Stimulated activated CD8-positive, alpha-beta memory T cell treated with anti-CD3 and anti-CD28 coated beads, Interleukin-4, amount 100 ng/mL, for 24 hours (primary cell): ENCODE measurements at regions not wholly inside any gene's neighbourhood (a gene's known extent, or its start where the extent isn't known, plus 50 kb on each side); places are given as distances from the start of the nearest gene placed in this dataset.

Experiments used
- DNase-seq: peaks from one replicate; pipeline ENCODE4 v3.0.0-alpha.2; 2020; ENCODE audit warnings: low read depth

GRCh38 chr2:64371727-64372126, 82.2 kb upstream of the LGALSL start:
- no peak for DNase-seq

- no peak for DNase-seq
Observed at GRCh38 chr2:64374686-64375085, 79.3 kb upstream of the LGALSL start.

DNA sequence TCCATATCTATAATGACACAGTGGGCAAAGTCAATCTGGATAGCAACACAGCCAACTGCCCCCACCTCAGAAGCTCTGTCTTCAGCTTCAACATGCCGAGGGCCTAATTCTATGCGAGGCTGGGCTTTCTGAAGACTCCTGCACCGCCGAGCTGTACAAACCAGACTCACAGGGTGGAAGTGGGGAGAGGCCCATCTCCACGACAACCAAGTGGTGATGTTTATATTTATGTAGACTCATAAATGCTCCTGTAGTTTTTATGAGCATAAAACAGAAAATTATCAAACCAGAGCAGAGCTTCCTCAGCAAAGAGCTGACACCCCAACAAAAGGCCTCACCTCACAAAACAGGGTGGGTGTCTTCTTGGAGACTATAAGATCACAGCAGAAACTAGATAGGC, 77.0 kb upstream of the LGALSL start:
- DNase-seq, result no peak

DNA sequence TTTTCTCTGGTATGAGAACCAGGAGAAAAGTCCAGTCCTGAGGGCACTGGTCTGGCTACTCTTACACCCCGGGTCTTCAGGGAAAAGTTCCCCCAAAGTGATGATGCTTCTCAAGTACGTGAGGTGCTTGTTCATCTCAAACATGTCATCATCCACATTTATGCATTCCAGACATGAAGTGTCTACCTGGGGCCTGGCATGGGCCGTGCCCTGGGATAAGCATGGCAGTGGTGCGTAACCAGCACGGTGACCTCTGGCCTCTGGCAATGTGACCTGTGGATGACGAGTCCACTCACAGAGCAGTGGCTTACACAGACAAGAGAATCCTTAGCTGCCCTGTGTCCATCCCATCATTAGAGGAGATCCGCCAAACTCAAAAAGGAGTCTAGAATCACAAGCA, 74.8 kb upstream of the LGALSL start:
- DNase-seq, result no peak

DNA sequence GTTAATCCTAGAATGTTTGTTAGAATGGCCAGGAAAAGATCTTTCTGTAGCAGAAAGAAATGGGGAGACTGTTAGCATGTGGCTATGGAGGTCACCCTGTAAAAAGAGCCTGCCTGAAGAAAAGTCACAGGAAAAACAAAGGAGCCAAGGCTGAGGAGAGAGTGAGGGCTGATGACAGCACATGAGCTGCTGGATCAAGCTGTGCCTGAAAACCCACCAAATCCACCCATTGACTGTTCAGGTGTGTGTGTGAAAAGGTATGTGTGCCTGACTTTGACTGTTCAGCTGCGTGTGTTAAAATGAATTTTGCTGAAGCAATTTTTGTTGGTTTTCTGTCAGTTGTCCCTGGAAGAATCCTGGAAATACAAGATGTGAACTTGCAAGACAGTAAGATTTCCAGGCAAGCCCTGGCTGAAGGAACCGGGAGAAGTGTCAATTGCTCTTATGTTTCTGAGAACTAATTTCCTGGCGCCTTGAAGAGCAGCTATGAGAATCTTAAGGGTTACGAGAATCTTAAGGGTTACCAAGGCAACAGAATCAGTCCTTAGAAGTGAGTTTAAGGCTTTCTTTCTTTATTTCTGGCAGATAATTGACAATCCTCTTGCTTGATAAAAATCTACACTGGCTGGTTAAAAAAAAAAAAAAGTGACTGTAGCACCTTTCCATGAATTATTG, 73.0 kb upstream of the LGALSL start:
- no peak for DNase-seq

GRCh38 chr2:64383016-64383591, 70.9 kb upstream of the LGALSL start:
- DNase-seq, result no peak

GRCh38 chr2:64383881-64384280, 70.1 kb upstream of the LGALSL start:
- no peak for DNase-seq

- DNase-seq, result no peak
Observed at GRCh38 chr2:64386676-64387075, 67.3 kb upstream of the LGALSL start.

DNA sequence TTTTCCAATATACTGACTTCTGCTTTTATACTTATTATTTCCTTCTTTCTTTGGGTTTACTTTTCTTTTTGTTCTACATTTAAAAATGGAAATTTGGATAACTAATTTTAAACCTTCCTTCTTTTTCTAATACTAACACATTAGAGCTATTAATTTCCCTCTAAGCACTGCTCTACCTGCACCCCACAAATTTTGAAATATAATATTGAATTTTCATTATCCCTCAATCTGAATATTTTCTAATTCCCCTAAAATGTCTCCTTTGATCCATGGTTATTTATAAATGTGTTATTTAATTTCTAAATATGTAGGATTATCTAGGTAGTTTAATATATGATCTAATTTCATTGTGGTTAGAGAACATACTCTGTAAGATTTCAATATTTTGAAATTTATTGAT, 63.4 kb upstream of the LGALSL start:
- DNase-seq, result no peak

GRCh38 chr2:64391424-64391823, 62.5 kb upstream of the LGALSL start:
- DNase-seq, result no peak

DNA sequence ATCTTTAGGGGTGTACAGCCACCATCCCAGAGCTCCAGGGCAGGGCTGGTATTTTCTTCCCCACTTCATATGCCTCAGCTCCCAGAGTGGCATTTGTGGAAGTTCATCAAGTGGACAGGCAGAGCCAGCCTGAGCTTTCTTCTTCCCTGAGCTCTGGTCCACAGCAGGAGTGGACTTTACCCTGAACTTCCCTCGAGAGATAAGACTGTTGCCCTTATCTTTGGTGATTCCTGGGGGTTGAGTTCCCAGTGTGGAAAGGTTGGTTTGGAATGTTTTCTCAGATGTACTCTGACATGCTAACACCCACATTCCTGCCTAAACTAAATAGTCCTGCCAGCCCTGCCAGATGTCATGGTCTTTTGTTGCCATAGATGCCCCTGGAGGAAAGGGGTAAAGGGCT, 62.0 kb upstream of the LGALSL start:
- DNase-seq, result no peak

- no peak for DNase-seq
Observed at GRCh38 chr2:64392529-64392928, 61.4 kb upstream of the LGALSL start.

- DNase-seq, result no peak
Observed at GRCh38 chr2:64393383-64394010, 60.5 kb upstream of the LGALSL start.

DNA sequence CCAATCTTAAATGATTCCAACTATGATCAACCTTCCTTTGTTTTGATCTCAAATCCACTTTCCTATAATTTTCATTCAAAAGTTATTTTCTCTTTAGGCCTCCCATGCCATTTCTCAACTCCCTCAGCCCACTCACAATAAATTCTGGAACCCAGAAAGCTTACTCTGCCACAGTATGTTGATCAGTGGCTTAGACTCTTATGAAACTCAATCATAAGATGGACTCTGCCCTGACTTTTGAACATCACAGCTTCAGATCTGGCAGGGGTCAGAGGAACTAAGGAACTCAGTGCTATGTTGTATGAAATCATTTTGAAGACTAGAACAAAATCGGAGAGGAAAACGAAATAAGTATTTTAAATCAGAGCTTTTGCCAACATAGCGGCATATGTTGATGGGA, 59.8 kb upstream of the LGALSL start:
- DNase-seq, result no peak

GRCh38 chr2:64396001-64396400, 58.0 kb upstream of the LGALSL start:
- no peak for DNase-seq

- no peak for DNase-seq
Observed at GRCh38 chr2:64396551-64396950, 57.4 kb upstream of the LGALSL start.

DNA sequence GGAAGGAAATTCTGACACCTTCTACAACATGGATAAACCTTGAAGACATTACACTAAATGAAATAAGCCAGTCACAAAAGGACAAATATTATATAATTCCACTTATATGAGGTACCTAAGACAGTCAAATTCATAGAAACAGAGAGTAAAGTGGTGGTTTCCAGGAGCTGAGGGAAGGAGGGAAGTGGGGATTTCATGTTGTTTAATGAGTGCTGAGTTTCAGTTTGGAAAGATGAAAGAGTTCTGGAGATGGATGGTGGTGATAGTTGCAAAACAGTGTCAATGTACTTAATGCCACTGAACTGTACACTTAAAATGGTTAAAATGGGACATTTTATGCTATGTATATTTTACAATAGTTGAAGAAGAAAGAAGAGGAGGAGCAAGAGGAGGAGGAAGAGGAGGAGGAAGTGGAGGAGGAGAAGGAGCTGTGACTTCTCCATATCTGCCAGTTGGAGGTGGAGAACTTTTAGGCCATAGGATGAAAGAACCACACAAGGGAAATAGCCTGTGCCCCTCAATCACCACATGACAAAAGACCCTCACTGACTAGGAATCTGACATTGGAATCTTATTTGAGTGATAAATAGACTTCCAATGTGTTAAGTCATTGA, 55.3 kb upstream of the LGALSL start:
- DNase-seq, result no peak

DNA sequence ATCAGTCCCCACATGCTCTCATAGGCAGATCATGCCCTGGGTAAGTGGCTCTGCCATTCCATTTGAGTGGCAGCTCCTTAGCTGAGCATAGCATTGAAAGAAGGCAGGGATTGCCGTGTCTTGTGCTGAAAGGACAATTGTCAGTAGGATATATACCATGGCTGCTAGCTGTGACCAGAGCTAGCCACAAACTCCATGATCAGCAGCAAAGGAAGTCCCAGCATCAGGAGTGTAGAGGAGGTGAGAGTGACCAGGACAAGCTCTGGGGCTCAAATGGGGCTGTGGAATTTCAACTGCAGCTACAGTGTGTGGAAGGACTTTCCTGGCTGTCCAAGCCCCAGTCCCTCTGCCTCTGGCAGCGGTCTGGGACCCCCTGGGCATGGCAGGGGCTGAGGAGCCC, 54.4 kb upstream of the LGALSL start:
- no peak for DNase-seq

DNA sequence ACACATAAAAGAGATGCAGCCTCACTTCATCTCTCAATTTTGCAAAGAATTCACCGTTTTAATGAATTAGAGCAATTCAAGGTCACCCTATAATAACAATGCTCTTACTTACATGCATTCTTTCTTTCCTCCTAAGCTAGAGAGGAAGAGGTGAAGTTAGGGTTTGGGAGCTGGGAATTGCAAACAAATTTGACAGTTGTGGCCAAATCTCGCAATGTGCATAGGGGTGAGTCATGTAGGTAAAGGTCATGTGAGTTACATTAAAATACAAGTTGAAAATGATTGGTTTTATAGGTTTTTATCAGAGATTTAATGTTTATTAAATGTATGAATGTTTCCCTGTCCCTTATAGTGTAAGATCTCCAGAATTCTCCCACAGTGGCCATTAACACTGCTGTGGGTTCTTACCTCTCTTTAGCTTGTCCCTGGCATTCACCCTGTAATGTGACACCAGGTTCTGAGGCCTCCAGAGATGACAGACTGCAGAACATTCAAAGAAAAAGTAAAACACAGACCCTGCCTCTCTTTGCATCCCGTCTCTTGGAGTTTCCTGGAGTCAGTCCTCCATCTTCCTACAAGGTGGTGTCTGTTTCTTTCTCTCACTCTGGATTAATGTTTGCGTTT, 53.7 kb upstream of the LGALSL start:
- no peak for DNase-seq

GRCh38 chr2:64400733-64401528, 53.0 kb upstream of the LGALSL start:
- no peak for DNase-seq

DNA sequence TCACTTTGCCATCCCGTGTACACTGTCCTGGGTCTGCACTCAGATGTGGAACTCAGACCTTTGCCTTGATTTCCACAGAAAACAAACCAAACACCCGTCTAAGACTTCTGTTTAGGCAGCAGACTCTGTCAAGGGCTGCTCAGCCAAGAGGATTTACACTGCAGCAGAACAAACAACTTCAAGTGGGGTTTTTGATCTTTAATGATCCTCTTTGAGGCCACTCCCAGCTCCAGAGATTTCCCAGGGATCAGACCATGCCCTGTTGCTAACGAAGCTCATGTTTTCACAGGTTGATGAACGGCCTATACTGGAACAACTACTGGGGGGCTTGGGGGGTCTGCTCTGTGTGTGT, 52.5 kb upstream of the LGALSL start:
- no peak for DNase-seq

DNA sequence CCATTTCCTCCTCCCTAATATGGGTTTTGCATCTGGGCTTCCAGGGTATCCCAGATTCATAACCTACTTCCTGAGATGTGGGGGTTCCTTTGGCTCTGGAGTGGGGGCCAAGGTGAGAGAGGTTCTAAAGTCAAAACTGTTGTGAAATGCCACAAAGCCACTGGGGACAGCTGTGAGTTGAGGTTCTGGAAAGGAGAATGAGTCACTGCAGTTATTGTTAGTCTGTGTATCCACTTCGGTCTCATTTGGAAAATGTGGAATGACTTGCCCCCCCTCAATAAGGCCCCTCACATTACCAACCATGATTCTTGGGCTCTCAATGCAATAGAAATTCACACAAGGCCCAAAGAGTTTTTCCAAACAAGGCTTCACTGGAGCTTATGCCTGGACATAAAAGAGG, 51.1 kb upstream of the LGALSL start:
- no peak for DNase-seq
